ENCODE measurements at regions not wholly inside any gene's neighbourhood (a gene's known extent, or its start where the extent isn't known, plus 50 kb on each side); places are given as distances from the start of the nearest gene placed in this dataset.

- TF ChIP-seq POLR2A (IDR thresholded peaks at IDR 0.05) (no peak), CTCF (IDR thresholded peaks at IDR 0.05) (no peak)
Measured at GRCh38 chr2:104016801-104017200, 837.1 kb upstream of the POU3F3 start.
